A549 (cell line): ENCODE measurements at regions not wholly inside any gene's neighbourhood (a gene's known extent, or its start where the extent isn't known, plus 50 kb on each side); places are given as distances from the start of the nearest gene placed in this dataset.

Source experiments
- EP300 ChIP-seq, 2 experiments: fragments of >200 bp; sonication (Bioruptor Twin); formaldehyde crosslinking; IDR thresholded peaks; 2 replicates in 1 of 2; 3 replicates in 1 of 2; pipeline ENCODE4 v1.6.1; 2016 to 2017
- HDAC2 ChIP-seq: fragments of 200-600 bp; sonication (generic); IDR thresholded peaks from 2 replicates; pipeline ENCODE4 v1.6.1; 2016
- MYC ChIP-seq: IDR thresholded peaks from 2 replicates; pipeline ENCODE4 v1.6.1; 2012; ENCODE audit warnings: mild to moderate bottlenecking, inconsistent platforms, low read length, improper control_type of control experiment, borderline replicate concordance
- RAD21 ChIP-seq, 2 experiments: fragments of >200 bp in 1 of 2; sonication (Bioruptor Twin) in 1 of 2; formaldehyde crosslinking in 1 of 2; IDR thresholded peaks in 1 of 2; conservative IDR thresholded peaks in 1 of 2; 2 replicates in 1 of 2; 3 replicates in 1 of 2; pipeline ENCODE4 v1.6.1; 2012 to 2018; ENCODE audit warnings: inconsistent platforms in 1 of 2
- TFCP2L1 ChIP-seq: fragments of 250-450 bp; sonication (Bioruptor Pico); IDR thresholded peaks from 2 replicates; pipeline ENCODE4 v1.5.0; 2021; ENCODE audit warnings: mild to moderate bottlenecking
- USF2 ChIP-seq: fragments of 450-650 bp; IDR thresholded peaks from 2 replicates; pipeline ENCODE4 v1.6.1; 2014; ENCODE audit warnings: antibody characterized with exemption
- TF ChIP-seq, protein P1 (sequence below): fragments of >200 bp; sonication (Bioruptor Twin); formaldehyde crosslinking; IDR thresholded peaks from 3 replicates; pipeline ENCODE4 v1.5.1; 2016

GRCh38 chr9:22913518-22913917, 466.9 kb downstream of the DMRTA1 start:
- TF ChIP-seq HDAC2 (no peak), MYC (no peak), TFCP2L1 (CRISPR knock-in tag) (no peak), EP300 (IDR thresholded peaks at IDR 0.05) (no peak), RAD21 (conservative IDR thresholded peaks at IDR 0.05 in 1 of 2, IDR thresholded peaks at IDR 0.05 in 1 of 2) (no peak), USF2 (no peak)
- TF ChIP-seq, protein P1, sequence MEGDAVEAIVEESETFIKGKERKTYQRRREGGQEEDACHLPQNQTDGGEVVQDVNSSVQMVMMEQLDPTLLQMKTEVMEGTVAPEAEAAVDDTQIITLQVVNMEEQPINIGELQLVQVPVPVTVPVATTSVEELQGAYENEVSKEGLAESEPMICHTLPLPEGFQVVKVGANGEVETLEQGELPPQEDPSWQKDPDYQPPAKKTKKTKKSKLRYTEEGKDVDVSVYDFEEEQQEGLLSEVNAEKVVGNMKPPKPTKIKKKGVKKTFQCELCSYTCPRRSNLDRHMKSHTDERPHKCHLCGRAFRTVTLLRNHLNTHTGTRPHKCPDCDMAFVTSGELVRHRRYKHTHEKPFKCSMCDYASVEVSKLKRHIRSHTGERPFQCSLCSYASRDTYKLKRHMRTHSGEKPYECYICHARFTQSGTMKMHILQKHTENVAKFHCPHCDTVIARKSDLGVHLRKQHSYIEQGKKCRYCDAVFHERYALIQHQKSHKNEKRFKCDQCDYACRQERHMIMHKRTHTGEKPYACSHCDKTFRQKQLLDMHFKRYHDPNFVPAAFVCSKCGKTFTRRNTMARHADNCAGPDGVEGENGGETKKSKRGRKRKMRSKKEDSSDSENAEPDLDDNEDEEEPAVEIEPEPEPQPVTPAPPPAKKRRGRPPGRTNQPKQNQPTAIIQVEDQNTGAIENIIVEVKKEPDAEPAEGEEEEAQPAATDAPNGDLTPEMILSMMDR = no peak
